GM19467 (cell line): ENCODE measurements at regions not wholly inside any gene's neighbourhood (a gene's known extent, or its start where the extent isn't known, plus 50 kb on each side); places are given as distances from the start of the nearest gene placed in this dataset.
"Not testable (repeated sequence)": the region's sequence is repeated elsewhere in the genome, so short reads cannot be mapped to it uniquely, and the experiment has no call there.

ENCODE experiments used
- ATAC-seq: cut with Tn5 transposase; IDR thresholded peaks from one replicate; pipeline ENCODE4 v1.9.1; 2021; ENCODE audit warnings: mild to moderate bottlenecking, moderate library complexity; ENCODE audit not compliant: unreplicated experiment

DNA sequence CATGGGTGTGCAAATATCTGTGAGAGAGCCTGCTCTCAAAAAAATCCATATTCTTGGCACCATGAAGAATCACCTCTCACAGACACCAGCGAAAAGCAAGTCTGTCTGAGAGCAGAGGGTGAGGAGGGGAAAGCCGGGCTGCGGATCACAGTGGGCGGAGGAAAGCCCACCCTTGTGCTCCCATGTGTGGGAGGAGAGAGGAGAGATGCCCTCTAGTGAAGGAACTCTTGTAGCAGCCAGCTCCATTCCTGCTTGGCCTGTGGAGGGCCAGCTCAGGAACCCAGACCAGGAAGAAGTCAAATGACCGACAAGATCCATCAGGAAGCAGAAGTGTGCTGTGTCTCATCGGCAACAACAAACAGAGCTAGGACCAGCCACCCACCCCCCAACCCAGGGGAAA is 321.7 kb upstream of the PLGLB1 start:
- not testable (repeated sequence) for ATAC-seq

DNA sequence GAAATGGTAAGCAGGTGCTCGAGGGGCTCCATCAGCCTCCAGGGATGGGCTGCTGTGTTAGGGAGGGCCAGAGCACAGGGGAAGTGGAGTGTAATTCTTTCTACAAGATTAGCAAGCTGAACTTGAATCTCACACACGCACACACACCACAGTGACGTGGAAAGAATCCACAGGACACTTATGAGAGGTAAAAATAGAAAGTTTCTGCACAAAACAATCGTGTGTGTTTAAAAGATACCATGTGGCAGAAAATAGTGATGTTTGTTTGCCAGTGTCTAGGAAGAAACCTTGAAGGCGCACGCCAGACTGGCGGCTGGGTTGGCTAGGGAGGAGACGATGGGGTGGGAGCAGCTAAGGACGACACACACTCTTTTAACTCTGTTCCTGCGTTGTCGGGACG is 323.6 kb upstream of the PLGLB1 start:
- not testable (repeated sequence) for ATAC-seq

DNA sequence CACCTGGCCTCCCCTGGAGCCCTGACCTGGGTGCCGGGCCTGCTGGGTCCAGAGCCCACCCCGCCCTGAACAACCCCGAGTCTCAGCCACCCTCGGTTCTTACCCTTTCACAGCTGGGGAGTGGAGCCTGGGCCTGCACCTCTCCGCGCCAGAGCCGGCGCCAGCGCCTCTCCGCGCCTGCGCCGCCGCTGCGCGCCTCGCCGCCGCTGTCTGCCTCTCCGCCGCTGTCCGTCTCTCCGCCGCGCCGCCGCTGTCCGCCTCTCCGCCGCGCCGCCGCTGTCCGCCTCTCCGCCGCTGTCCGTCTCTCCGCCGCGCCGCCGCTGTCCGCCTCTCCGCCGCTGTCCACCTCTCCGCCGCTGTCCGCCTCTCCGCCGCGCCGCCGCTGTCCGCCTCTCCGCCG is 326.9 kb upstream of the PLGLB1 start:
- ATAC-seq, result not testable (repeated sequence)

DNA sequence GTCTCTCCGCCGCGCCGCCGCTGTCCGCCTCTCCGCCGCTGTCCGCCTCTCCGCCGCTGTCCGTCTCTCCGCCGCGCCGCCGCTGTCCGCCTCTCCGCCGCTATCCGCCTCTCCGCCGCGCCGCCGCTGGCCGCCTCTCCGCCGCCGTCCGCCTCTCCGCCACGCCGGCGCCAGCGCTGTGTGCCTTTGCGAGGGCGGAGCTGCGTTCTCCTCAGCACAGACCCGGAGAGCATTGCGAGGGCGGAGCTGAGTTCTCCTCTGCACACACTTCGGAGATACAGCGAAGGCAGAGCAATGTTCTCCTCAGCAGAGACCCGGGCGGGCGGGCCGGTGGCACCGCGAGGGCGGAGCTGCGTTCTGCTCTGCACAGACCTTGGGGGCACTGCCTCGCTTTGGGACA is 327.4 kb upstream of the PLGLB1 start:
- not testable (repeated sequence) for ATAC-seq

DNA sequence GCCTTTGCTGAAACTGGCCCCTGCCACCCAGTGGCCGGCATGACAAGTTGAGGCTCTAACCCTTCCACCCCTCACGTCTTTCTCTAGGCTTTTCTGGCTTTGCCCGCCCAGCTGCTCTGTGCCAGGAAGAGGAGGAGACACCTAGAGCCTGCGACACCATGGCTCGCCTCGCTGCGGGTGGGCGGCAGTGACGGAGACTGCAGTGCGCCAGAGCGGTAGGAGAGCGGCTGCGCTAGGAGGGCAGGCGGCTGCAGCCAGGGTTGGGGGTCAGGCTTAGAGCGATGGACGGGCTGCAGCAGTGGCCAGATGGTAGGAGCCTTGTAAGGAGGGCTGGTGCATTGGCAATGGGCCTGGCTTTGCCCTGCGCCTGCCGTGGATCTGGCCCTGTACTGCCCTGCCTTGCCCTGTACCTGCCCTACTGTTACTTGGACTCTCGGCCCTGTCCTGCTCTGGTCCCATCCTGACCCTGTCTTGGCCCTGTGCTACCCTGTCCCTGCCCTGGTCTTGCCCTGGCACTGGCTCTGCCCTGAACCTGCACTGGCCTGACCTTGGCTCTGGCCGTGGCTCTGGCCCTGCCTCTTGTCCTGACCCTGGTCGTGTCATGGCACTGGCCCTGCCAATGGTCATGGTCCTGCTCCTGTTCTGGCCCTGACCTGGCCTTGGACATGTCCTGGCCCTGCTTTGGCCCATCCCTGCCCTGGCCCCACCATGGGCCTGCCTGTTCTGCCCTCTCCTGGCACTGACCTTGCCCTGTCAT is 330.7 kb upstream of the PLGLB1 start:
- not testable (repeated sequence) for ATAC-seq

DNA sequence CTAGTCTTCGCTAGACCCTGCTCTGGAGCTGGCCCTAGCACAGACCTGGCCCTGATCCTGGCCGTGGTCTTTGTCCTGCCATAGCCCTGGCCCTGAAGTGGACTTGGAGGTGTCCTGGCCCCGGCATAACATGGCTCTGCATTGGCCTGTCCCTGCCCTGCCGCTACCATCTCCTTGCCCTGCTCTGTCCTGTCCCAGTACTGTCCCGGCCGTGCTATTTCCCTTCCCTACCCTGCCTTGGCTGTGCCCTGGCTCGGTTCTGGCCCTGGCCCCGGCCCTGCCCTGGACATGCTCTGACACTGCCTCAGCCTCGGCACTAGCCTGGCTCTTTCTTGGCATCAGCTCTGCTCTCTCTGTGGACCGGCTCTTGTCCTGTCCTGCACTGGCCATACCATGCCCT is 331.8 kb upstream of the PLGLB1 start:
- not testable (repeated sequence) for ATAC-seq

DNA sequence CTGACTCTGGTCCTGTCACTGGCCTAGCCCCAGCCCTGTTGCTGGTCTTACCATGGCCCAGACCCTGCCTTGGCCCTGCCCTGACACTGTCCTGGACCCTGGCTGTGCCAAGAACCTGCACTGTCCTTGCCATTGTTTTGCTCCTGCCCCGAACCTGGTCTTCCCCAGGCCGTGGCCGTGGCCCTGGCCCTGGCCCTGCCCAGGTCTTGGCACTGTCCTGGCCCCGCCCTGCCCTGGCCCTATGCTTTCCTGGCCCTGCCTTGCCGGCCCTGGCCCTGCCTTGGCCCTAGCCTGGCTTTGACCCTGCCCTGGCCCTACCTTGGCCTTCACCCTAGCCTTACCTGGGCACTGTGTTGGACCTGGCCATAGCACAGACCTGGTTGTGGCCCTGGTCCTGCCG is 332.5 kb upstream of the PLGLB1 start:
- not testable (repeated sequence) for ATAC-seq

DNA sequence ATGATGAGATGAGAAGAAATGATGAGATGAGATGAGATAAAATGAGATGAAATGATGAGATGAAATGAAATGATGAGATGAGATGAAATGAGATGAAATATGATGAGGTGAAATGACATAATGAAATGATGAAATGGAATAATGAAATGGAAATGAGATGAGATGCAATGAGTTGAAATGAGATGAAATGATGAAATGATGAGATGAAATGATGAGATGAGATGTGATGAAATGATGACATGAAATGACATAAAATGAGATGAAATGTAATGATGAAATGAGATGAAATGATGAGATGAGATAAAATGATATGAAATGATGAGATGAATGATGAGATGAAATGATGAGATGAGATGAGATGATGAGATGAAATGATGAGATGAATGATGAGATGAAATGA is 338.6 kb upstream of the PLGLB1 start:
- ATAC-seq, result not testable (repeated sequence)

DNA sequence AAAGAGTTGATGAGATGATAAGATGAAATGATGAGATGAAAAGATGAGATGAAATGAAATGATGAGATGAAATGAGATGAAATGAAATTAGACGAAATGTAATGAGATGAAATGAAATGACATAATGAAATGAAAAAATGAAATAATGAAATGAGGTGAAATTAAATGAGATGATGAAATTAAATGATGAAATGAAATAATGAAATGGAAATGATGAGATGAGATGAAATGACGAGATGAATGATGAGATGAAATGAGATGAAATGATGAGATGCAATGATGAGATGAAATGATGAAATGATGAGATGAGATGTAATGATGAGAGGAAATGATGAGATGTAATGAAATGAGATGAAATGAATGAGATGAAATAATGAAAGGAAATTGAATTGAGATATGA is 339.3 kb upstream of the PLGLB1 start:
- ATAC-seq, result not testable (repeated sequence)

DNA sequence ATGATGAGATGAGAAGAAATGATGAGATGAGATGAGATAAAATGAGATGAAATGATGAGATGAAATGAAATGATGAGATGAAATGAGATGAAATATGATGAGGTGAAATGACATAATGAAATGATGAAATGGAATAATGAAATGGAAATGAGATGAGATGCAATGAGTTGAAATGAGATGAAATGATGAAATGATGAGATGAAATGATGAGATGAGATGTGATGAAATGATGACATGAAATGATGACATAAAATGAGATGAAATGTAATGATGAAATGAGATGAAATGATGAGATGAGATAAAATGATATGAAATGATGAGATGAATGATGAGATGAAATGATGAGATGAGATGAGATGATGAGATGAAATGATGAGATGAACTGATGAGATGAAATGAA is 340.2 kb upstream of the PLGLB1 start:
- not testable (repeated sequence) for ATAC-seq

DNA sequence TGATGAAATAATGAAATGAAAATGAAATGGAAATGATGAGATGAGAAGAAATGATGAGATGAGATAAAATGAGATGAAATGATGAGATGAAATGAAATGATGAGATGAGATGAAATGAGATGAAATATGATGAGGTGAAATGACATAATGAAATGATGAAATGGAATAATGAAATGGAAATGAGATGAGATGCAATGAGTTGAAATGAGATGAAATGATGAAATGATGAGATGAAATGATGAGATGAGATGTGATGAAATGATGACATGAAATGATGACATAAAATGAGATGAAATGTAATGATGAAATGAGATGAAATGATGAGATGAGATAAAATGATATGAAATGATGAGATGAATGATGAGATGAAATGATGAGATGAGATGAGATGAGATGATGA is 342.7 kb upstream of the PLGLB1 start:
- not testable (repeated sequence) for ATAC-seq

DNA sequence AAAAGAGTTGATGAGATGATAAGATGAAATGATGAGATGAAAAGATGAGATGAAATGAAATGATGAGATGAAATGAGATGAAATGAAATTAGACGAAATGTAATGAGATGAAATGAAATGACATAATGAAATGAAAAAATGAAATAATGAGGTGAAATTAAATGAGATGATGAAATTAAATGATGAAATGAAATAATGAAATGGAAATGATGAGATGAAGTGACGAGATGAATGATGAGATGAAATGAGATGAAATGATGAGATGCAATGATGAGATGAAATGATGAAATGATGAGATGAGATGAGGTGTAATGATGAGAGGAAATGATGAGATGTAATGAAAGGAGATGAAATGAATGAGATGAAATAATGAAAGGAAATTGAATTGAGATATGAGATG is 343.4 kb upstream of the PLGLB1 start:
- not testable (repeated sequence) for ATAC-seq

DNA sequence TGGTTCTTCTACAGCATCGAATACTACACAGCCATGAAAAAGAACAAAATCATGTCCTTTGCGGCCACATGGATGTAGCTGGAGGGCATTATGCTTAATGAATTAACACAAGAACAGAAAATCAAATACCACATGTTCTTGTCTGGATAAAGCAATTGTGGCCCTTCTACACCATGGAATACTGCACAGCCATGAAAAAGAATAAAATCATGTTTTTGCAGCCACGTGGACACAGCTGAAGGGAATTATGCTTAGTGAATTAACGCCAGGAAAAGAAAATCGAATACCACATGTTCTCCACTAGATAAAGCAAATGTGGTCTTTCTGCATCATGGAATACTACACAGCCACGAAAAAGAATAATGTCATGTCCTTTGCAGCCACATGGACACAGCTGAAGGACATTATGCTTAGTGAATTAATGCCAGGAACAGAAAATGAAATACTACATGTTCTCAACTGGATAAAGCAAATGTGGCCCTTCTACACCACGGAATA is 361.8 kb upstream of the PLGLB2 start:
- ATAC-seq, result not testable (repeated sequence)

DNA sequence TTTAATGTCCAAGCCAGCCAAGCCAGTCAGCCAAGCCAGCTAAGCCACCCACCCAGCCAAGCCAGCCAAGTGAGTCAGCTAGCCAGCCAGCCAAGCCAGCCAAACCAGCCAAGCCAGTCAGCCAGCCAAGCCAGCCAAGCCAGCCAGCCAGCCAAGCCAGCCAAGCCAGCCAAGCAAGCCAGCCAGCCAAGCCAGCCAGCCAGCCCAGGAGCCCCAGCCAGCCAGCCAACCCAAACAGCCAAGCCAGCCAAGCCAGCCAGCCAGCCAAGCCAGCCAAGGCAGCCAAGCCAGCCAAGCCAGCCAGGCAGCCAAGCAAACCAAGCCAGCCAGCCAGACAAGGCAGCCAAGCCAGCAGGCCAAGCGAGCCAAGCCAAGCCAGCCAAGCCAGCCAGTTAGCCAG is 352.1 kb upstream of the PLGLB2 start:
- ATAC-seq, result not testable (repeated sequence)

DNA sequence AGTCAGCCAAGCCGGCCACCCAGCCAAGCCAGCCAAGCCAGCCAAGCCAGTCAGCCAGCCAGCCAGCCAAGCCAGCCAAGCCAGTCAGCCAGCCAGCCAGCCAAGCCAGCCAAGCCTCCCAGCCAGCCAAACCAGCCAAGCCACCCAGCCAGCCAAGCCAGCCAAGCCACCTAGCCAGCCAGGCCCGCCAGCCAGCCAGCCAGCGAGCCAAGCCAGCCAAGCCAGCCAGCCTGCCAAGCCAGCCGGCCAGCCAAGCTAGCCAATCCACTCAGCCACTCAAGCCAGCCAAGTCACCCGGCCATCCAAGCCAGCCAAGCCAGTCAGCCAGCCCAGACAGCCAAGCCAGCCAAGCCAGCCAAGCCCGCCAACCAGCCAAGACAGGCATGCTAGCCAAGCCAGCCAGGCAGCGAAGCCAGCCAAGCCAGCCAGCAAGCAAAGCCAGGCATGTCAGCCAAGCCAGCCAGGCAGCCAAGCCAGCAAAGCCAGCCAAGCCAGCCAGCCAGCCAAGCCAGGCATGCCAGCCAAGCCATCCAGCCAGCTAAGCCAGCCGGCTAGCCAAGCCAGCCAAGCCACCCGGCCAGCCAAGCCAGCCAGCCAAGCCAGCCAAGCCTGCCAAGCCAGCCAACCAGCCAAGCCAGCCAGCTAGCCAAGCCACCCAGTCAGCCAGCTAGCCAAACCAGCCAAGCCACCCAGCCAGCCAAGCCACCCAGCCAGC is 351.2 kb upstream of the PLGLB2 start:
- ATAC-seq, result not testable (repeated sequence)

DNA sequence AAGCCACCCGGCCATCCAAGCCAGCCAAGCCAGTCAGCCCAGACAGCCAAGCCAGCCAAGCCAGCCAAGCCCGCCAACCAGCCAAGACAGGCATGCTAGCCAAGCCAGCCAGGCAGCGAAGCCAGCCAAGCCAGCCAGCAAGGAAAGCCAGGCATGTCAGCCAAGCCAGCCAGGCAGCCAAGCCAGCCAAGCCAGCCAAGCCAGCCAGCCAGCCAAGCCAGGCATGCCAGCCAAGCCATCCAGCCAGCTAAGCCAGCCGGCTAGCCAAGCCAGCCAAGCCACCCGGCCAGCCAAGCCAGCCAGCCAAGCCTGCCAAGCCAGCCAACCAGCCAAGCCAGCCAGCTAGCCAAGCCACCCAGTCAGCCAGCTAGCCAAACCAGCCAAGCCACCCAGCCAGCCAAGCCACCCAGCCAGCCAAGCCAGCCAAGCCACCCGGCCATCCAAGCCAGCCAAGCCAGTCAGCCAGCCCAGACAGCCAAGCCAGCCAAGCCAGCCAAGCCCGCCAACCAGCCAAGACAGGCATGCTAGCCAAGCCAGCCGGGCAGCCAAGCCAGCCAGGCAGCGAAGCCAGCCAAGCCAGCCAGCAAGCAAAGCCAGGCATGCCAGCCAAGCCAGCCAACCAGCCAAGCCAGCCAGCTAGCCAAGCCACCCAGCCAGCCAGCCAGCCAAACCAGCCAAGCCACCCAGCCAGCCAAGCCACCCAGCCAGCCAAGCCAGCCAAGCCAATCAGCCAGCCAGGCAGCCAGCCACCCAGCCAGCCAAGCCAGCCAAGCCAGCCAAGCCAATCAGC is 350.4 kb upstream of the PLGLB2 start:
- ATAC-seq, result not testable (repeated sequence)

DNA sequence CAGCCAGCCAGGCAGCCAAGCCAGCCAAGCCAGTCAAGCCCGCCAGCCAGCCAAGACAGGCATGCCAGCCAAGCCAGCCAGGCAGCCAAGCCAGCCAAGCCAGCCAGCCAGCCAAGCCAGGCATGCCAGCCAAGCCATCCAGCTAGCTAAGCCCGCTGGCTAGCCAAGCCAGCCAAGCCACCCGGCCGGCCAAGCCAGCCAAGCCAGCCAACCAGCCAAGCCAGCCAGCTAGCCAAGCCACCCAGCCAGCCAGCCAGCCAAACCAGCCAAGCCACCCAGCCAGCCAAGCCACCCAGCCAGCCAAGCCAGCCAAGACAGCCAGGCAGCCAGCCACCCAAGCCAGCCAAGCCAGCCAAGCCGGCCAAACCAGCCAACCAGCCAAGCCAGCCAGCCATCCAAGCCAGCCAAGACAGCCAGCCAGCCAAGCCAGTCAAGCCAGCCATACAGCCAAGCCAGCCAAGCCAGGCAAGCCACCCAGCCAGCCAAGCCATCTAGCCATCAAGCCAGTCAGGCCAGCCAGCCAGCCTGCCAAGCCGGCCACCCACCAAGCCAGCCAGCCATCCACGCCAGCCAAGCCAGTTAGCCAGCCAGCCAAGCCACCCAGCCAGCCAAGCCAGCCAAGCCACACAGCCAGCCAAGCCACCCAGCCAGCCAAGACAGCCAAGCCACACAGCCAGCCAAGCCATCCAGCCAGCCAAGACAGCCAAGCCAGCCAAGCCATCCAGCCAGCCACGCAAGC is 349.2 kb upstream of the PLGLB2 start:
- ATAC-seq, result not testable (repeated sequence)

DNA sequence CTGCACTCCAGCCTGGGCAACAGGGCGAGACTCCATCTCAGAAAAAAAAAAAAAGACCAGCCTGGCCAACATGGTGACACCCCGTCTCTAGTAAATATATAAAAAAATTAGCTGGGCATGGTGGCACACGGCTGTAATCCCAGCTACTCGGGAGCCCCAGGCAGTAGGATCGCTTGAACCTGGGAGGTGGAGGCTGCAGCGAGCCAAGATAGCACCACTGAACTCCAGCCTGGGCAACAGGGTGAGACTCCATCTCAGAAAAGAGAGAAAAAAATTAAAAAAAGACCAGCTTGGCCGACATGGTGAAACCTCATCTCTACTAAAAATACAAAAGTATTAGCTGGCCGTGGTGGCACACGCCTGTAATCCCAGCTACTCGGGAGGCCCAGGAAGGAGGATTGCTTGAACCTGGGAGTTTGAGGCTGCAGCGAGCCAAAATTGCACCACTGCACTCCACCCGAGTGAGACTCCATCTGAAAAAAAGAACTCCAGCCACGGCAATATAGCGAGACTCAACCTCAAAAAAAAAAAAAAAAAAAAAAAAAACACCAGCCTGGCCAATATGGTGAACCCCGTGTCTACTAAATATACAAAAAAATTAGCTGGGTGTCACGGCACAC is 346.1 kb upstream of the PLGLB2 start:
- no peak for ATAC-seq

DNA sequence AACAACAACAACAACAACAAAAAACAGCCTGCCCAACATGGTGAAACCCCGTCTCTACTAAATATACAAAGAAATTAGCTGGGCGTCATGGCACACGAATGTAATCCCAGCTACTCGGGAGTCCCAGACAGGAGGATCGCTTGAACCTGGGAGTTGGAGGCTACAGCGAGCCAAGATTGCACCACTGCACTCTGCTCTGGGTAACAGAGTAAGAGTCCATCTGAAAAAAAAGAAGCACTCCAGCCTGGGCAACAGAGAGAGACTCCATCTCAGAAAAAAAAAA is 344.1 kb upstream of the PLGLB2 start:
- ATAC-seq, result no peak
